HG03039 (cell line): ENCODE measurements at regions not wholly inside any gene's neighbourhood (a gene's known extent, or its start where the extent isn't known, plus 50 kb on each side); places are given as distances from the start of the nearest gene placed in this dataset.
"Not testable (repeated sequence)": the region's sequence is repeated elsewhere in the genome, so short reads cannot be mapped to it uniquely, and the experiment has no call there.

Experiments used
- ATAC-seq: cut with Tn5 transposase; IDR thresholded peaks from one replicate; pipeline ENCODE4 v1.9.1; 2021; ENCODE audit warnings: mild to moderate bottlenecking, moderate library complexity; ENCODE audit not compliant: unreplicated experiment

DNA sequence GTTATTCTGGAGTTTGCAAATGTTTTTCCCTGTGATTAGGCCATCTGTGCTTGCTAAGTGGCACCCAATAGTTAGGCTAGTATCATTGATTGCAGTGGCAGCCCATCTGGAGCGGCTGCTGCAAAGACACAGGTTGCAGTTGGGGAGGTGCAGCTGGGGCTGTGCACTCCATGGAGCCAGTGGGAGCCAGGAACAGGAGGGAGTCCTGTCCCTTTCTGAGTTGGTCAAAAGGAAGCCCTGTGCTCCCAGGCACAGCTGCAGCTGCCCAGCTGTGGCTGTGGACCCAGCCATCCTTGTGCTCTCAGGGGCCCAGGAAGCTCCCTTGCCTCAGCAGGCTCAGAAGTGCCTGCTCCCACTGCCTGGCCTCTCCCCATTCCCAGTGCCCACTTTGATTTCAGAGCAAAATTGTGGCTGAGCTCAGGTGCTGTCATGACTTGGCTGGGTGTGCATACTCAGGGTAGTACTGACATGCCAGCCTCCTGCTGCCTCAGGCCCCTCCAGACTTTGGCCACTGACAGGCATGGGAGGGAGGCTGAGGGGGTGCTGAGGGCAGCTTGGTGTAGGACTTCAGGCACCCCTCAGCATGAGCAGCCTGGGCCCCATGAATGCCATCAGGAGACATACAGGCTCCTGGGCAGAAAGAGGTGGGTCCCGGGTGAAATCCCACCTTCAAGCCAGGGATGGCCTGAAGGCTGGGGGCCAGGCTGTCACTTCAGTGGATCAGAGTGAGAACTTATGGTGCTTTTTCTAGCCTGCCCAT, 270.6 kb downstream of the PCDH20 start:
- ATAC-seq = no peak

DNA sequence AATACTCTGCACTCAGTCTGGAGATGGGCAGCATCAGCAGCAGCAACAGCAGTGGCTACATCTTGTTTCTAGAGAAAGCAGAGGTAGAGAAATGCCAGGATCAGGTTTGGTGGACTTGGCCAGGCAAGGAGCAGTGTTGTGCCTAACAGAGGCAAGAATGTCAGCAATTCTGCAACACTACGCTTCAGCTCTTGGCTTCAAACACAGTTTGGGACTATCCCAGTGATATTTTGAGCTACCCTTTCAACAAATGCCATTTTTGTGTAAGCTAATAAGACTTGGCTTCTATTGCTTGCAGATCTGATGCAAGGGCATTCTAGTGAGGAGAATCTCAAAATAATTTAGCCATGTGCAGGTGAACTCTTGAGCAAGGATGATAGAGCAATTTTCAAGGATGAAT, 271.3 kb downstream of the PCDH20 start:
- no peak for ATAC-seq

DNA sequence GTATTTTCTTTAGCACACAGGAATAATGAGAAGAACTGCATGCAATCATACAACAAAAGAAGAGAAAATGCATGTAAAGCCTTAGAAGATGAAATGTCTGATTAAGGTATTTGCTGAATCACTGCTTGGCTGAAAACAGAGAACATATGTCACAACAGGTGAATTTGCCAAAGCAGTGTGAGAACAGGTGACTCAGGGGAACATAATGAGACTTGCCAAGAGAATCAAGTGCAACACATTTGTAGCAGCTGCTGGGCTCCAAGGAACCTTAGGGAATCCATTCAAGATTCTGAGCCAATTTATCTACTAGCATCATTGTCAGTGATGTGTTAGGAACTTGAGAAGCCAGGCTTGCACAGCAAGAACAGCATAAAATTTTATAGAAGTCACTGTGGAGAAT, 273.1 kb downstream of the PCDH20 start:
- no peak for ATAC-seq

DNA sequence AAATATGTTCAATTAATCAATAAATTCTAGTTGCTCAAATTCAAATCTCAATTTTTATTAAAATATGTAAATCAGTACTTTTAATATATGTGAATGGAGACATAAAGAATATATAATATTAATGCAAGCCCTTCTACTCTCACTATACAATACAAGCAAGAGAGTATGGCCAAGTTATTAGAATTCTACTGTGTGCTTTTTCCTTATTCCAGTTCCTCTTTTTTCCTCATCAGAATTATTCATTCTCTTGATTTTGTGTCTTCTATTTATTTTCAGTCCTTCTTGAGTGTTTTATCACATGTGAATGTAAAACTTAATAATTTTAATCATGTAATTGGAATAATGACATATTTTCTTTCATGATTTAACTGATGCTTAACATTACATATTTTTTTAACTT, 276.8 kb downstream of the PCDH20 start:
- ATAC-seq = no peak

DNA sequence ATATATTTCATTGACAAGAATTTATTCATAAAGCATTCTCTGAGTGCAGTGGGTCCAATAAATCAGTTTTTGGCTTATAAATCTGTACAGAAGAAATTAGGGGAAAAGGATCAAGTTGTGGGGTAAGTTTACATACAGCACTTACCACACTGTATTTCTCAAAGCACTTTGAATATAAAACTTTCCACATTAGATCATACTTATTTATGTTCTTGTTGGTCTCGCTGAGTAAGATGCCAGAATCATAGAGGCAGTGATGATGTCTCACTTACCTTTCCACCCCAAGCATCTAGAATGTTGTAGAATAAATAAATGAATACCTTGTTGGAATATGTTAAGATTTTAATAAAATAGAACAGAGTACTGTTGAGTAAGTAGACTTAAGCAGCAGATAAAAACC, 279.1 kb downstream of the PCDH20 start:
- ATAC-seq = no peak

DNA sequence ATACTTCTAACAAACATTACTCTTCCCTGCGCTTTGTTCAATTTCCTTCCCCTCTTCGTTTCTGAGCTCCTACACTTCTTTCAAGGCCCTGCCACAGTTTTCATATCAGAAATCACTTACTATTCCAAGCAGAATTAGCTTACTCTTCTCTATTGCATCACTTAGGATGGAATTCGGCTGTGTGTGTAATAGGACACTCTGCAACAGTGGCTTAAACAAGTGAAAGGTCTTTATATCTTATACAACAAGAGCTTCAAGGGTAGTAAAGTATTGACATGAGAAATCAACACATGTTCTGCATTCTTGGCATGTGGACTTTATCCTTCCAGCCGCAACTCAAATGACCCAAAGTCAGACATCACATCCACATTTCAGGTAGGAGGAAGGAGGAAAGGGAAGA, 279.6 kb downstream of the PCDH20 start:
- ATAC-seq = no peak

DNA sequence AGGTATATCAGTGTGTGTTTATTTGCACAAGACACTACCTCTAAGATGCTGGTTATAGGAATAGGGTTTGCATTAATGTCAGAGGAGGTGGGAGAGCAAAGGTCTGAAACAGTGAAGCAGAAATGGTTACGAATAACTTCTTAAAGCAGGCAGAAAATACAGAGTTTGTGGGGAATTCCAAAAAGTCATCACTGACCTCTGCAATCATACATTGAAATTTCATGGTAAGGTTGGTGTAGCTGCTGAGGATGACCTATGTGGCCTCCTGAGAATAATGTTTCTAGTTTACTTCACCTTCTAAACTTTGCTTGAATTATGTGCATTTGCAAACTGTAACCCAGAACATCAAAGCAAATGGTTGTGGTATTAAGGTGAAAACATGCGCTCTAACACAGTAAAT, 280.1 kb downstream of the PCDH20 start:
- ATAC-seq = no peak

DNA sequence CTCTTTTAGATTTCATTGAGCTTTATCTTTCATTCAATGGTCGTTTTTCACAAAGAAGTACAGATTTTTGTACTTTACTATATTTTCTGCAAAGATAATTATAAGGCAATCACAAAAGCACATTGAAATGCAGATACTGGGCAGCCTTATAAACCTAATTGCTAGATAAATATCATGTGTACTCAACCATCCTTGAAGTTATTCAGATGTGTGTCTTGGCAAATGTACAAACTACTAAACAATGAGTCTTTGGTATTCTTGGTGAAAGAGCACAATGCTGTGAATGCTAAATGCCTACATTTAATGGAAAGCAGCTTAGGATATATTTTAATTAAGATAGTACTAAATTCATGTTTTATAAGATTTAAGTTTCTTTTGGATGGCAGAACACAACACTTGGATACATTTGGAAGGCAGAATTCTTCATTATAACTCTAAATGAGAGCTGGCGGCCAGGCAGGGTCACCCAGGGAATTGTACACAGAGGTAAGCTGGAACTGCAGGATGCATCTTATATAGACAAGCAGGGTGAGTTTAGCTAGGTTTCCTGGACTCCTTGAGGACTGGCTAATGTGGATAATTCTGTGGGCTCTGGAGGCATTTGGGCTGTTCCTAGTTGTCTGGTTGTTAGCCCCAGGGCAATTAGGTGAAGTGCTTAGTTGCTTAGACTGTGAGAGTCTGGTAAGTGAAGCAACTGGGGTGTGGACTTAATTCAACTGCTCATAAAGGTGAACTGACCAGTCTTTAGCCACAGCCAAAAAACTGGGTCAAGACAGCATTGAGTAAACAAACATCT, 286.6 kb downstream of the PCDH20 start:
- ATAC-seq = no peak

DNA sequence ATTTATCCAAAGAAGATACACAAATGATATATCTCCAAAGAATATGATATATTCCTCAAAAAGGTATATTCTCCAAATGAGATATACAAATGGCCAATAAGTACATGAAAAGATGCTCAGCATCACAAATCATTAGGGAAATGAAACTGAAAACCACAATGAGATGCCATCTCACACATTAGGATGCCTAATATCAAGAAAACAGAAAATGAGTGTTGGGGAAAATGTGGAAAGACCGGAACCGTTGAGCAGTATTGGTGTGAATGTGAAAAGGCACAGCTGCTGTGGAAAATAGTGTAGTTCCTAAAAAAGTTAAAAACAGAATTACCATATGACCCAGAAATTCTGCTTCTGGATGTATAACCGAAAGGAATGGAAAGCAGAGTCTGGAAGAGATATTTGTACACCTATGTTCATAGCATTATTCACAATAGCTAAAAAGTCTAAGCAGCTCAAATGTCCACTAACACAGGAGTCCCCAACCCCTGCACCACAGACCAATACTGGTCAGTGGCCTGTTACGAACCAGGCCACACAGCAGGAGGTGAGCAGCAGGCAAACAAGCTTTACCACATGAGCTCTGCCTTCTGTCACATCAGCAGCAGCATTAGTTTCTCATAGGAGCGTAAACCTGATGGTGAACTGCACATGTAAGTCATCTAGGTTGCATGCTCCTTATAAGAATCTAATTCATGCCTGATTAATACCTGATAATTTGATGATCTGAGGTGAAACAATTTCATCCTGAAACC, 291.9 kb downstream of the PCDH20 start:
- no peak for ATAC-seq

DNA sequence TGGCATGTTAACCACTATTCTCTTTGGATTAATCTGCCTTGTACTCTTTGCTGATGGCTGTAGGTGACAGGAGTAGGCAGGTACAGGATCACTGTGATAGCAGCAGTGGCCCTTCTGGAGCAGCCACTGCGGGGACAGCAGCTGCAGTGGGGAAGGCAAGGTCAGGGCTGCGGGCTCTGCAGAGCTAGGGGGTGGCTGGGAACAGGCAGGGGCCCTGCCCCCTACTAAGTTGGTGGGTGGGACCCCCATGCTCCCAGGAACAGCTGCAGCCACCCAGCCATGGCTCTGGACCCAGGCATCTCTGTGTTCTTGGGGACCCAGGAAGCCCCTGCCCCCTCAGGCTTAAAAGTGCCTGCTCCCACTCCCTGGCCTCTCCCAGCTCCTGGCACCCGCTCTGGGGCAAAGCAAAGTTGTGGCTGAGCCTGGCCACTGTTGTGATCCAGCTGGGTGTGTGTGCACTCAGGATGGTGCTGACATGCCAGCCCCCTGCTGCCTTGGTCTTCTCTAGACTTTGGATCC, 302.4 kb downstream of the PCDH20 start:
- no peak for ATAC-seq

DNA sequence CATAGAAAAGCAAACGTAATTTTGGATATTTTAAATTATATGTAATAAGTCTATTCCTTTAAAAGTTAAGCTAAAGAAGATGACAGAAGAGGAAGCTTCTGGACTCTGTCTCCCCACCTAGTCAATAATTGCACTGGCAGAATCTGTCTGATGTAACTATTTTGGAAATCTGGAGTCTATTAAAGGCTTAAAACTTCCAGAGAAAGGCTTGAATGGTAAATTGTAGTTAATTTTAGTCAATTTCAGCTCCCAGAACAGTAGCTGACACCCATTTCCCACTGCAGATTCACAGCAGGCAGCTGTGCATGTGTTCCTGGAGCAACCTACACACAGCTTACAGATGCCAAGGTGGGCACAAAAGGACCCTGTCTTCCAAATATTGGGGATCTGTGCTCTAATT, 304.1 kb downstream of the PCDH20 start:
- ATAC-seq = no peak

DNA sequence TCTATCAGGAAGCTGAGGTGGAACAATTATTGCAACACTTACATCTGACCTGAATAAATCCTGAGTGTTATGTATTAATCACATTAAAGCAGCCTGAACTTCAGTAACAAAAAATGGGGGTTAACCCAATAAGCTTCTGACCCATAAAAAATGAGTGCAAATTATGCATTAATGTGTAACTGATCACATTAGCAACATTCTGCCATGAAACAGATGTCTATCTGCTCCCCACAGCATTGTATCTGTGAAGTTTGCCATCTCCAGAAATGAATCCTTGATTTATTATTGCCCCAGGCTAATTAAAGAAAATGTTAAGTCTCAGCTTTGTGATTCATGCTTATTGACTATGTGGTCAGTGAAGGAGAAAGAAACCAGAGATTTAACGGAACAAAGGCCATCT, 304.9 kb downstream of the PCDH20 start:
- ATAC-seq = no peak

DNA sequence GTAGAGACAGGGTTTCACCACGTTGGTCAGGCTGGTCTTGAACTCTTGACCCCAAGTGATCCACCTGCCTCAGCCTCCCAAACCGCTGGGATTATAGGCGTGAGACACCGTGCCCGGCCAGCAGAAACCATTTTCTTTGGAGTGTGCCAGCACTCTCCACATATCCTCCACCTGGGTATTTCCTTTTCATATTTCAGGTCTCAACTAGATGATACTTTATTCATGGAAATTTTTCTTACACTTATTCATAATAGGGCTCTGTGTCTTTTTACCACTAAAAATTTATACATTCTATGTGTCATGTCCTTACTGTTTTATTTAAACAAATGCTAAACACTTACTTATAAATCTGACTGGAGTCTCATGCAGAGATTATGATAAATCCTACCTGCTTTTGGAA, 305.9 kb downstream of the PCDH20 start:
- no peak for ATAC-seq

DNA sequence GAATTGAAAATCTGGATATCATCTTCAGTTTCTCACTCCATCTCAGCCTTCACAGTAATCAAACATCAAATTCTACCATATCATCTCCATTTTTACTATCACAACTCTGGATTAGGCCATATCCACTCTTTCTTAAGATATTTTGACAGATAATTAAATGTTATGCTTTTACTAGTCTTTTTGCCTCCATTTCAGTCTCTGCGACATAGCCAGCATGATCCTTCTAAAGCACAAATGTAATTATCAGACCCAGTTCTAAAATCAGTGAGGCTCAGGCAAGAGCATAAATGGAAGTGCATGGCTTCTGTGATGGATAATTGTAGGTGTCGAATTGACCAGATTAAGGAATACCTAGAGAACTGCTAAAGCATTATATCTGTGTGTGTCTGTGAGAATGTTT, 307.7 kb downstream of the PCDH20 start:
- ATAC-seq = no peak

DNA sequence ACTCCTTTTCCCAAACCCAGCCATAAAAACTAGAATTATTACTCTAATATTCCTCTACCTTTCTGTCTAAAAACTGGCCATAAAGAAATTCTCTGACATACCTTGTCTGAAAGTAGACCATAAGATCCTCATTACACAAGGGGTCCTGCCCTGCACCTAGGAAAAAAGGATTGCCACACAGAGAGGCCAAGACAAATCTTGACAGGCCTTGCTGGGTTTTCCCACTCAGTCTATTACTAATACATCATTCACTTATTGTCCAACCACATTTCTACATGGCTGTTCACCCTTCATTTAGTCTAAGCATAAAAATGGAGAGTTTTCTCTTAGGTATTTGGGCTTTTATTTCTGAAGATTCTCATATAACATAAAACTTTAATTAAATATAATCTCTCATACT, 319.8 kb downstream of the PCDH20 start:
- ATAC-seq = no peak

DNA sequence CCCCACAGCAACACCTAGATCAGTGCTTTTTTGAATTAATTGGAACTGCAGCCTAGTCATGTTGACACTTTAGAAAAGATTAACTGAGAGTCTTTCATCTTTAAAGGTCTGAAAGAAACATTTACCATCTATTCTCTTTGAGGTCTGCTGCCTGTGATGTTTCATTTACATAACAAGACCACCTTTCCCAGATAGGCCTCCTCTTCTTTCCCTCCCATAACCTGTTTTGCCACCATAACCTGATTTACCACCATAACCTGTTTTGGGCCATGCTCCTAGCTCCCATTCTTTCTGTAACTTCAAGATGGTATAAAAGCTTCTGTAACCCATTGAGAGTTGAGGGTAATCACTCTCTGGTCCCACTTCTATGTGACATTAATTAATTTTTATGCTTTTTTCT, 320.8 kb downstream of the PCDH20 start:
- no peak for ATAC-seq

DNA sequence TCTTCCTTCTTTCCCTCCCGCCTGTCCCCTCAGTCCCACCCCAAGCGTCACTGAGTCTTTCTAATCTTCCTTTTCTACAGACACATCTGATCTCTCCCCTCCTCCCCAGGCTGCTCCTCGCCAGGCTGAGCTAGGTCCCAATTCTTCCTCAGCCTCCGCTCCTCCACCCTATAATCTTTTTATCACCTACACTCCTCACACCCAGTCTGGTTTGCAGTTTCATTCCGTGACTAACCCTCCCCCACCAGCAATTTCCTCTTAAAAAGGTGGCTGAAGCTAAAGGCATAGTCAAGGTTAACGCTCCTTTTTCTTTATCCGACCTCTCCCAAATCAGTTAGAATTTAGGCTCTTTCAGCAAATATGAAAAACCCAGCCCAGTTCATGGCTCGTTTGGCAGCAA, 325.8 kb downstream of the PCDH20 start:
- not testable (repeated sequence) for ATAC-seq

DNA sequence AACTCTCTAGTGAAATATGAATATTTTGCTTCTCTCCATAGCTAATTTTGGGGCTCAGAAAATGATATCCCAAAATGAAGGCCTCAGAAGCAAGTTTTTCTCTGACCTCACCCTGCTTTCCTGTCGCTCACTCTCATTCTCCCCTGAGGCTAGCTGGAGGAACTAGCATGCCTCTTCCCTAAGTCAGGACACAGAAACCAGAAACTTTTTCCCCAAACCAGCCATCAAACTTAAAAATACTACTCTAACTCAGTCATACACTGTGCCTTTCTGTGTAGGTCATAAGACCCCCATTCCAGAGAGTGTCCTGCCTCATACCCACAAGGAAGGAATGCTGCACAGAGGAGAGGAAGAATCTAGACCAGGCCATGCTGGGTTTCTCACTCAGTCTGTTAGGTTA, 329.6 kb downstream of the PCDH20 start:
- no peak for ATAC-seq

DNA sequence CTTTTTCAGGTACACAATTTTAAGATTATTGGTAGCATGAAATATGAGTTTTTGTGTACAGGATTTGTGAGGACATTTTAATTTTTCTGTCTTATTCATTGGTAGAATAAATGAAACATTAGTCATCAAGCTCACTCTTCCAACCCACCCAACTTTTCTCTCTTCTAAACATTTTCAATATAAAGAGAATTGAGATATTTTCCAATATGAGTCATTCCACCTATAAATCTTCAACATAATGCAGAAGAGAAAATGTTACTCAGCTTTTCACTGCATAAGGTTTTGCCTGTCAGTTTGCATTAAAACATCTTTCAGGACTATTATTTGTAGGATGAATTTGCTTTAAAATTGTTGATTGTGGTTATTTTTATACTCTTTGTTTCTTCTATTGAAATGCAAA, 330.7 kb downstream of the PCDH20 start:
- no peak for ATAC-seq

DNA sequence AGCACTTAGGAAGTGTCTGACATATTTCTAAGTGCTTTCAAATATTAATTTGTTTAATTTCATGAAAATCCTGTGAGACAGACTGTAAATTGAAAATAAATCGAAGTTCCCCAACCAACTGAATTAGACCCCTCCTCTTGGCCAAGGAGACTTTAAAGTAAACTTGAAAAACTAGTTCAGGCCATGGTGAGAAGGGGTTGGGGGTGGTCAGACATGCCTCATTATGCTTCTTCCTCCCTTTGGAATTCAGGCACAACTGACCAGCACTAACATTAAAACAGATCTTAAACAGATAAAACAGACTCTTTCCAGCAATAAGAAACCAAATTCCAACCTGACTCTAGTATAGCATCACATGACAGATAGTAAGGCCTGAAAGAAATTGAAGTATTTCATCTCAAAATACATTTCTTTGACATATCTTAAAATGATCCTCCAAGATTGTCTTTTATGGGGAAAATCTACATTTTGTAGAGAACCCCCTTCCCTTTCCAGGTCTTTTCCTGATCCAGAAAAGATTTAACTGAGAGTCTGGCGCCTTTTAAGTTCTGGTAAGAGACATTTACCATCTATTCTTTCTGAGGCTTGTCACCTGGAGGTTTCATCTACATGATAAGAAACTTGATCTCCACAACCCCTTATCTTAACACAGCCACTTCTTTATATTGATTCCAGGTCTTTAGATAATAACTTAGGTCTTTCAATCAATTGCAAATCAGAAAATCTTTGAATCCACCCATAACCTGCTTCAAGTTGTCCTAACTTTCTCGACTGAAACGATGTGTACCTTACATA, 336.5 kb downstream of the PCDH20 start:
- ATAC-seq = no peak

DNA sequence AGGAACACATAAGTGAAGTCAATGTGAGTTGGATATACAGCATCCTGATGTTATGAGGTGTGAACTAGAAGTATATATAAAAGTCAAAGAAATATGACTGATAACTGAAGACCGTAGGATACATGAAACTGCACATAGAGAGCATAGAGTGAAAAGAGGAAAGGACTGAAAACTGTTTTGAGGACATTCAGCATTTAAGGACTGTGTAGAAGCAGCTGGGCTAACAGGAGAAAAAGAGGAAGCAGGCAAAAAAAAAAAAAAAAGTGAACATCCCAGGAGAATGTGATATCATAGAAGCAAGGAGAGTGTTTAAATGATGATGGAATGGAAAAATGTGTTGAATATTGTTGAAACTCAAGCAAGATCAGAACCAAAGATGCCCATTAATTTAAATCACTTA, 363.5 kb downstream of the PCDH20 start:
- ATAC-seq = no peak
